ENCODE measurements at regions not wholly inside any gene's neighbourhood (a gene's known extent, or its start where the extent isn't known, plus 50 kb on each side); places are given as distances from the start of the nearest gene placed in this dataset.
A peak's percentile ranks its signal among the peaks of the same experiment; 100 is the strongest.

DNA sequence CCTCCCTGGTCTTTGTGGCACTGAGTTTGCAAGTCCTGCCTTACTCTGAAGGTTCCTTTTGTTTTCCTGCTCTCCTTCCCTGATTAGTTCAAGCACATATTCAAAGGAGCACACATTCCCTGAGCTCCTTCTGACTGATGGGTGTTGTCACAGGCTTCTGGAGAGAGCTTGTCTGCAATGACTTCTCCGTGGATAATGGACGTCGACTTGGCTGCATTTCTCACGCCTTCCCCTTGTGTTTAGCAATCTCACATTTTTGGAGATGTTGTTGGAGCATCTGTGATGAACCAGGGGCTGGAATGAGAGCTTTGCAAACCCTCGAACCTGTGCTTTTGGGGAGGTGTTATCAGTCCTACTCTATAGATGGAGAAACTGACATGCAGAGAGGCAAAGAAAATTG is 375.4 kb upstream of the PROK2 start:
- peaks cover 10% of the 10 kb centered on the region for H3K27me3 Mint-ChIP-seq (ENCODE audit: unreplicated experiment)
- TF ChIP-seq, protein P1, sequence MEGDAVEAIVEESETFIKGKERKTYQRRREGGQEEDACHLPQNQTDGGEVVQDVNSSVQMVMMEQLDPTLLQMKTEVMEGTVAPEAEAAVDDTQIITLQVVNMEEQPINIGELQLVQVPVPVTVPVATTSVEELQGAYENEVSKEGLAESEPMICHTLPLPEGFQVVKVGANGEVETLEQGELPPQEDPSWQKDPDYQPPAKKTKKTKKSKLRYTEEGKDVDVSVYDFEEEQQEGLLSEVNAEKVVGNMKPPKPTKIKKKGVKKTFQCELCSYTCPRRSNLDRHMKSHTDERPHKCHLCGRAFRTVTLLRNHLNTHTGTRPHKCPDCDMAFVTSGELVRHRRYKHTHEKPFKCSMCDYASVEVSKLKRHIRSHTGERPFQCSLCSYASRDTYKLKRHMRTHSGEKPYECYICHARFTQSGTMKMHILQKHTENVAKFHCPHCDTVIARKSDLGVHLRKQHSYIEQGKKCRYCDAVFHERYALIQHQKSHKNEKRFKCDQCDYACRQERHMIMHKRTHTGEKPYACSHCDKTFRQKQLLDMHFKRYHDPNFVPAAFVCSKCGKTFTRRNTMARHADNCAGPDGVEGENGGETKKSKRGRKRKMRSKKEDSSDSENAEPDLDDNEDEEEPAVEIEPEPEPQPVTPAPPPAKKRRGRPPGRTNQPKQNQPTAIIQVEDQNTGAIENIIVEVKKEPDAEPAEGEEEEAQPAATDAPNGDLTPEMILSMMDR (IDR thresholded peaks at IDR 0.05): no peak
- H3K4me3 Mint-ChIP-seq (ENCODE audit: unreplicated experiment): no peak overlapping the region
- no peak for DNase-seq (ENCODE audit: extremely low spot score, unreplicated experiment)
- peaks cover 17% of the 10 kb centered on the region for H3K4me1 Mint-ChIP-seq (ENCODE audit: unreplicated experiment)
- no peaks in the 10 kb centered on the region for H3K36me3 Mint-ChIP-seq (ENCODE audit: unreplicated experiment)
- no peaks in the 10 kb centered on the region for H3K9me3 Mint-ChIP-seq (ENCODE audit: unreplicated experiment)
- H3K27ac Mint-ChIP-seq (ENCODE audit: unreplicated experiment): no peak overlapping the region

DNA sequence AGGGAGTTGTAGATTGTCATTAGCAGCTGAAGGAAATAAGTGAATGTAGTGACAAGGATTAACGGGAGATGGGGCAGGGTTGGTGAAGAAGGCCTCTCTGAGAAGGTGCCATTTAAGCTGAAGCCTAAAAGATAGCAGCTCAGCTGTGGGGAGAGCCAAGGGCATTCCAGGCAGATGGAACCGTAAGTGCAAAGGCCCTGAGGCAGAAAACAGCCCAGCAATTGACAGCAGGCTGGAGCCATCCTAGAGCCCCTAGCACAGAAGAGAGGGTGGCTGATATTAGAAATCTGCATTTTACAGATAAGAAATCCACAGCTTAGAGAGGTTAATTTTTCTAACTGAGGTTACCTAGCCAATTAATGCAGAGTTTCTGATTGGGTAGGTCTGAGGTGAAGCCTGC is 374.5 kb upstream of the PROK2 start:
- Mint-ChIP-seq H3K36me3 (ENCODE audit: unreplicated experiment) (no peaks in the 10 kb centered on the region), H3K27me3 (ENCODE audit: unreplicated experiment) (peaks cover 10% of the 10 kb centered on the region), H3K27ac (ENCODE audit: unreplicated experiment) (no peak overlapping the region), H3K4me1 (ENCODE audit: unreplicated experiment) (peaks cover 21% of the 10 kb centered on the region), H3K9me3 (ENCODE audit: unreplicated experiment) (no peaks in the 10 kb centered on the region), H3K4me3 (ENCODE audit: unreplicated experiment) (no peak overlapping the region)
- TF ChIP-seq, protein P1 (IDR thresholded peaks at IDR 0.05): no peak
- no peak for DNase-seq (ENCODE audit: extremely low spot score, unreplicated experiment)

DNA sequence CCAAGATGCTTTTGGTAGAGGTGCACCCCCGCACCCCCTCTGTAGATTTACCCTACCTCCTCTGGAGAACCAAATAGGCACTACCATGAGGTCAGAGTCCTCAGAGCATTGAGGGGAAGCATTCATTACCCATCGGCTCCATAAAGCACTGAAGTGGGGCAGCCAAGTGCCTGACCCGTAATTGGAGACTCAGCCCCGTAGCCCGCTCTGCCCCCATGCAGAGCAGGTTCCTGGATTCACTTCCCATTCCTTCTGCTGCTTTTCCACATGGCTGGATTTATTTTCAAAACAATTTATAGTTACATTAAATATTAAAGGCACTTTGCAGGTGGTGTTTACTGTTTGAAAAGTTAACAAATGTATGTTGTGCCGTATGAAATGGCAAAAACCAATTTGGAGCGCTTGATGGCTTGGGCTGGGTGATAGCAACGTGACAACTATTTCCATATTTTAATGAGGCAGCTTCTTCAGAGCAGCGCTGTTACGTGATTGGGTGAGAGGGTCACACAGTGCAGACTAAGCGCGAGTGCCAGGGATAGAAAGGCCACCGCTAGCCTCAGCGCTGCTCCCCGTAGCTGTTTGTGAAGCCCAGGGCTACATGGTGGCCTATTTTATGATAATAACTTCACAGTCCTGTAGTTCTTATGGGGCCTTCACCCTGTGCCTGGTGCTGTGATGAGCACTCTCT is 373.8 kb upstream of the PROK2 start:
- H3K4me1 Mint-ChIP-seq (ENCODE audit: unreplicated experiment): peaks cover 21% of the 10 kb centered on the region
- H3K9me3 Mint-ChIP-seq (ENCODE audit: unreplicated experiment): no peaks in the 10 kb centered on the region
- no peak overlapping the region for H3K27ac Mint-ChIP-seq (ENCODE audit: unreplicated experiment)
- no peak overlapping the region for H3K4me3 Mint-ChIP-seq (ENCODE audit: unreplicated experiment)
- TF ChIP-seq, protein P1 (IDR thresholded peaks at IDR 0.05): no peak
- no peaks in the 10 kb centered on the region for H3K36me3 Mint-ChIP-seq (ENCODE audit: unreplicated experiment)
- no peak for DNase-seq (ENCODE audit: extremely low spot score, unreplicated experiment)
- peaks cover 10% of the 10 kb centered on the region for H3K27me3 Mint-ChIP-seq (ENCODE audit: unreplicated experiment)

DNA sequence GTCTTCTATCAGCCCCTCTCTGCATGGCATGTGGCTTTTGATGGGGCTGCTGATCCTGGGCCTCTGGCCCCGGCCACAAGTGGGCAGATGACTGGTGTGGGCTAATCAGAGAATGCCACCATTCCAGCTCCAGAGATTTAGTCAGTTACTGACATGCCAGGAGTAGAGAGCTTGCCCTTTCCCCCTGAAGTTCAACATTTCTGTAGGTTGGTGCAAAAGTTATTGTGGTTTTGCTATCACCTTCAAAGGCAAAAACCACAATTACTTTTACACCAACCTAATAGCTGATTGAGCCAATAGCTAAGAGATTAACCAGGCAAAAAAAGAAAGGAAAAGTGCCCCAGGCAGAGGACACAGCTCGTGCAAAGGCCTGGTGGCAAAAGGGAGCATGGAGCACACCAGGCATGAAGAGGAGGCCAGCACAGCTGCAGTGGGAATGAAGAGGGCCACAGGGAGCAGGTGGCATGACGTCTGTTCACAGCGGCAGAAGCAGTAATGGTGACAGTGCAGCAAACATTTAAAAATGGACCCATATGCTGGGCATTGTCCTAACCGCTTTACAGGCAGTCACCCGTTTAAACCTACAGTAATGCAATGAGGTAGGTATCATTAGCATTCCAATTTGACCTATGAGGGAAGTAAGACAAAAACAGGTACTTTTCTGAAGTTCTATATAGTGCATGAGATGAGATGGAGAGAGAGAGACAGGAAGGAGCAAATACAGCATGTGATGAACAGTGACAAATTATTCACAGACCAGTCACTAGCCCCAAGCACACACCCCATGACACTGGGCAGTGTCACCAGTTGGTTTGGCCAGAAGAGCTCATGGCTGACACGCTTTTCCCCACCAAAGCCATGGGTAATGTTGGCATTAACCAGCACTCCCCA is 373.0 kb upstream of the PROK2 start:
- Mint-ChIP-seq H3K4me1 (ENCODE audit: unreplicated experiment) (peaks cover 22% of the 10 kb centered on the region), H3K36me3 (ENCODE audit: unreplicated experiment) (no peaks in the 10 kb centered on the region), H3K4me3 (ENCODE audit: unreplicated experiment) (no peak overlapping the region), H3K27ac (ENCODE audit: unreplicated experiment) (no peak overlapping the region), H3K27me3 (ENCODE audit: unreplicated experiment) (peaks cover 10% of the 10 kb centered on the region), H3K9me3 (ENCODE audit: unreplicated experiment) (no peaks in the 10 kb centered on the region)
- DNase-seq (ENCODE audit: extremely low spot score, unreplicated experiment): no peak
- TF ChIP-seq, protein P1 (IDR thresholded peaks at IDR 0.05): no peak

DNA sequence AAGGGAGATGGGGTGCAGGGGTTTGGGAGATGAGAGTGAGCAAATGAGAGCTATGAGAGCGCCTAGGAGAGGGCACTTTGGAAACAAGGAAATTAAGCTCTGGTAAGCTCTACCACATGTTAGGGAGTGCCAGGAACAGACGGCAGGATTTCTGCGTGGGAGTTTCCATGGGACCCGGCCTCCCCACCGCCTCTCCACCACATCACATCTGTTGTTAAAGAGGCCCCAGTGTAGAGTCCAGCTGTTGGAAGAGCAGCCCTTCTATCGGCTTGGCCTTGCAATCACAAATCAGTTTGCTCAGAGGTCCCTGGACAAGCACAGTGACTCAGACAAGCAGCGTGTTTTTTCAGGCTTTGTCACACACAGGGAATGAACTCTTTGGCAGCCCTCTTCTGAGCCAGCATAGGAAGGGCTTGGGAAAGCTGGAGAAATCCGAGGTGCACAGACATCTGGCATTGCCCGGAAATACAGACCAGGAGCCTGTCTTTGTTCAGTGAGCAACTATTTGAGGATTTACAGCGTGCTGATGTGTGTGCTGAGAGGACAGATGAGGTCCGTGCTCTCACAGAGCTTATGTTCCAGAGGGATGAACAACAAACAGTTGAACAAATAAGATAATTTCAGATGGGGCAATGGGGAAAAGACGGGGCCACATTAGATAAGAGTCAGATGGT is 370.6 kb upstream of the PROK2 start:
- Mint-ChIP-seq H3K9me3 (ENCODE audit: unreplicated experiment) (no peaks in the 10 kb centered on the region), H3K4me1 (ENCODE audit: unreplicated experiment) (peaks cover 18% of the 10 kb centered on the region), H3K27me3 (ENCODE audit: unreplicated experiment) (peaks cover 7% of the 10 kb centered on the region), H3K36me3 (ENCODE audit: unreplicated experiment) (no peaks in the 10 kb centered on the region), H3K27ac (ENCODE audit: unreplicated experiment) (peak overlapping the region; percentile 40), H3K4me3 (ENCODE audit: unreplicated experiment) (no peak overlapping the region)
- no peak for DNase-seq (ENCODE audit: extremely low spot score, unreplicated experiment)
- TF ChIP-seq, protein P1 (IDR thresholded peaks at IDR 0.05): no peak

All from osteocyte (in vitro differentiated cells).